ENCODE measurements at regions not wholly inside any gene's neighbourhood (a gene's known extent, or its start where the extent isn't known, plus 50 kb on each side); places are given as distances from the start of the nearest gene placed in this dataset.
"Not testable (repeated sequence)": the region's sequence is repeated elsewhere in the genome, so short reads cannot be mapped to it uniquely, and the experiment has no call there.

DNA sequence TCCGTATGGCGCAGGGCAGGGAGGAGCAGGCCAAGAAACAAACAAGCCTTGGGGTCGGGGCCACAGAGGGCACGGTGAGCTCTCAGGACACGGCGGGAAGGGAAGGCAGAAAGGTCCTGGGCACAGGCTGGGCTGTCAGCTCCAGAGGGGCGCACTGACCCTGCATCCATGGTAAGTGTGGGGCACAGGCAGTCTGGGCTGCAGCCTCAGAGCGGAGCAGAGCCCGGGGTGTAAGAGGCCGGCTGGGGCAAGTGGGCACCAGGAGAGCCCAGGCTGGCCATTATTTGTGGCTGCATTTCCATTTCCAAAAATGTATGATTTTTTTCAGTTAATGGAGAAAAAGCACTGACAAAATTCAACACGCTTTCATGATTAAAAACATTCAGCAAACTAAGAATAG, 188.8 kb upstream of the PRKX start:
- not testable (repeated sequence) for TF ChIP-seq CTCF (conservative IDR thresholded peaks at IDR 0.05; ENCODE audit: low read depth, low read length); EZH2 (IDR thresholded peaks at IDR 0.05; ENCODE audit: low read length, unreplicated experiment); EZH2phosphoT487 (IDR thresholded peaks at IDR 0.05; ENCODE audit: borderline replicate concordance, low read length)
